Mesodermal cell (in vitro differentiated cells): ENCODE measurements at regions not wholly inside any gene's neighbourhood (a gene's known extent, or its start where the extent isn't known, plus 50 kb on each side); places are given as distances from the start of the nearest gene placed in this dataset.

Experiments used
- H3K27ac ChIP-seq: 2 replicates; pipeline ENCODE4 v1.7.0; 2013; ENCODE audit warnings: mild to moderate bottlenecking, low read depth, low read length, moderate library complexity; ENCODE audit not compliant: severe bottlenecking
- H3K36me3 ChIP-seq: 2 replicates; pipeline ENCODE4 v1.7.1; 2013; ENCODE audit warnings: mild to moderate bottlenecking, low read length, moderate library complexity; ENCODE audit not compliant: control insufficient read depth, insufficient read depth
- H3K4me1 ChIP-seq: one replicate; pipeline ENCODE4 v1.7.1; 2013; ENCODE audit warnings: mild to moderate bottlenecking, low read length; ENCODE audit not compliant: insufficient read depth, control insufficient read depth, poor library complexity, severe bottlenecking
- H3K4me3 ChIP-seq: 2 replicates; pipeline ENCODE4 v1.7.0; 2013; ENCODE audit warnings: low read length, control low read depth, mild to moderate bottlenecking; ENCODE audit not compliant: insufficient read depth, poor library complexity, severe bottlenecking; ENCODE audit errors: extremely low read depth
- H3K9me3 ChIP-seq: 2 replicates; pipeline ENCODE4 v1.7.1; 2013; ENCODE audit warnings: mild to moderate bottlenecking, low read length, moderate library complexity; ENCODE audit not compliant: control insufficient read depth
- WGBS, 2 experiments: methylation state at CpG; one replicate each; pipeline ENCODE4 v1.1.5; 2013; ENCODE audit warnings: missing lambda C conversion rate in 2 of 2; ENCODE audit not compliant: insufficient coverage in 2 of 2; 5-methylcytosine and 5-hydroxymethylcytosine counted together

DNA sequence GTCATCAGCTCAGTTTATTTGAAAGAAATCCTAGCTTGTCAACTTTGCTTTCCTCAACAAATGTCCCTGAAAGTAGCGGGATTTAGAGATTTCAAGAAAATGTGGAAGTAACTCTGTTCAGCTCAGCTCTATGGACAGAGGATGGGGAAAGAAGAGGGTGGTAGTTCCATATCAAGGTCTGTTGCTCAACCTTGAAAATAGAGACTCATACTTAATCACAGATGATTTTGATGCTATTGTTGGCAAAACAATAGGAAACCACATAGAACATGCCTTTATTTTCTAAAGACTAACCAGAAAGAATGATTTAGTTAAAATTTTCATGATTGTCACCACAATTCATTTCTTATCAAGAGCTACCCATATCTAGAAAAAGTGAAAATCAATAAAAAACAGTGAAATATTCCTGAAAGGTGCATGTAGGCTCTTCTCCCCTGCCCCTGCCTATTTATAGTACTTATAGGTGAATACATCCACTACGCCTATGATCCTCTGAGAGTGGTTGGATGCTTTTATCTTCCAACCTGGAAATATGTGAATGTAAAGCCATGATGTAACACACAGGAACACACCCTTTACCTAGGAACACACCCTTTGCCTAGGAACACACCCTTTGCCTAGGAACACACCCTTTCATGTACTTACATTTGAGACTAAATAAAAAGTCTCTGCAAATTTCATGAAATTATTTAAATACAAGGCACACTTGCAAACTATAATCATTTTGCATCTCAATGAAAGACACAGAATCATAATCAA is 65.8 kb downstream of the ETAA1 start:
- Histone ChIP-seq H3K27ac (no peak overlapping the region), H3K9me3 (no peaks in the 10 kb centered on the region), H3K4me1 (no peaks in the 10 kb centered on the region), H3K36me3 (no peaks in the 10 kb centered on the region), H3K4me3 (no peak overlapping the region)
- 100% methylated on average over 1 of the region's 2 CpGs; no CpG with 5 or more reads in 1 of the 2 experiments for WGBS, 2 experiments

DNA sequence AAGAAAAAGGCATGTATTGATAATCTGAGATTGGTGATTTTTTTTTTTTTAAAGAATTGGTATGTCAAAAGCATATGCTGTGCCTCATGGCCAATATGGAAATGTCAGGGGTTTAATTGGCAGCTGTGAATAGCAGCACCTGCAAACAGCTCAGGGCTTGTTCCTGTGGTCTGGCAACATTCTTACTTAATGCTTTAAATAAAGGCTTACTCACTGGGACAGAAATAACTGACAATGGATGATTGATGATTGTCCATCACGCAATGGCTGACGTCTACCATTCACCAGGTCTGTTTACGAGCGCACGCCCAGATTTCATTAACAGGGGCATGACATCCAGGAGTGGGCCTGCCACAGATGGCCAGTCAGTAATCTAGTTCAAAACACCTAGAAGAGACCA is 66.7 kb downstream of the ETAA1 start:
- Histone ChIP-seq H3K27ac (no peak overlapping the region), H3K4me1 (no peaks in the 10 kb centered on the region), H3K36me3 (no peaks in the 10 kb centered on the region), H3K4me3 (no peak overlapping the region), H3K9me3 (no peaks in the 10 kb centered on the region)
- 84 to 100% methylated on average over 1 to 5 of the region's 5 CpGs for WGBS, 2 experiments

DNA sequence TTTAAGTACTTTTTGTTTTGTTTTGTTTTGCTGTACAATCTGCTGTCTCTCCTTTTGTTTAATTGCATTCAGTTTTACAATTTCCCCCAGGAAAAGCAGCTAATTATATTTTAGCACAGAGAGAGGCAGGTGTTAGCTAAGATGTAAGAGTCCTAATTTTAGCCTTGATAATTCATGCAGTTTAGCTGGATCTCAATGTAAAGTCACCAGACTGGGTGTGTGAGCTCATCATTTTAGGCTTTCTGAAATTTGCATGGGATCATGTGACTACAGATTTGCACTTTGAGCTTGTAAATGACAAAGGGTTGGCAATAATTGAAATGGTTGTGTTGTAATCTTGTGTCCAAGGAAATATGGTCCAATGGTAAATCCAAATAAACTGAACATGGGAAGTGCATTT is 68.5 kb downstream of the ETAA1 start:
- H3K36me3 ChIP-seq = no peaks in the 10 kb centered on the region
- no peaks in the 10 kb centered on the region for H3K9me3 ChIP-seq
- no peak overlapping the region for H3K27ac ChIP-seq
- H3K4me3 ChIP-seq = no peak overlapping the region
- H3K4me1 ChIP-seq = no peaks in the 10 kb centered on the region

DNA sequence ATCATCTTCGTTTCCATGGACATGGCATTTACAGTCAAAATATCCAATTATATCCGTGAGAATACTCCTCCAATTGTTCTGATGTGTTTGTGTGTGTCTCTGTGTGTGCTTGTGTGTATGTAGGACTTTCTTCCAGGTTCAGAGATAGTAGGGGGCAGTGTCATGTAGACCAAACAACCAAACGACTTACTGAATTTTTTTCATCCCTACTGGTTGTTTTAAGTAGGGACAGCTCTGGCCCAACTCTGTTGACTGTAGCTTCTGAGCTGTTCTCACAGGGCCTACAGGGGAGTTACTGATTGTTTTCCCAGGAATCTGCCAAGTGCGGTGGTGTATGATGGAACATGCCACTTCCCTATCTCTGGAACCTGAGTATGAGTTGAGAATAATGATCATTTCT is 69.6 kb downstream of the ETAA1 start:
- Histone ChIP-seq H3K4me1 (no peaks in the 10 kb centered on the region), H3K36me3 (no peaks in the 10 kb centered on the region), H3K4me3 (no peak overlapping the region), H3K27ac (no peak overlapping the region), H3K9me3 (no peaks in the 10 kb centered on the region)
- WGBS, 2 experiments = no CpG with 5 or more reads among the region's 4 CpGs

DNA sequence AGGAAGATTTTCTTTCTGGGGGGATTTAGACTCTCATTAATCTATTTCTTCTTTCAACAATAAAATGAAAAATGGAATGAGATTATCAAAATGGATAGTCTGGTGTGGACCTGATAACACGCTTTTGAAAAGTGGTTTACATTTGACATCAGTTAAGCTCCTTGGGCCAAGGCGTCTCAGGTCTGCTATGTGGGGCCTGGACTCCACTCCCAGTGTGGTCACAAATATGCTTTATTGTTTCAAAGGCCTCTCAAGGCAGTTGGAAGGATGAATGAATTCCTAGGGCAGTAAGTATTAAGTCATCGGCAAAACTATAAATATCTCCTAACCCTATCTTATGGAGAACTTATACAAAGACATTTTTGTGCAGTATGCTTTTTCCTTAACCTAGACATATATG is 74.5 kb downstream of the ETAA1 start:
- no peak overlapping the region for H3K4me3 ChIP-seq
- WGBS, 2 experiments = 88 to 100% methylated on average over 2 of the region's 3 CpGs
- H3K27ac ChIP-seq = no peak overlapping the region
- H3K9me3 ChIP-seq = no peaks in the 10 kb centered on the region
- no peaks in the 10 kb centered on the region for H3K4me1 ChIP-seq
- no peaks in the 10 kb centered on the region for H3K36me3 ChIP-seq

DNA sequence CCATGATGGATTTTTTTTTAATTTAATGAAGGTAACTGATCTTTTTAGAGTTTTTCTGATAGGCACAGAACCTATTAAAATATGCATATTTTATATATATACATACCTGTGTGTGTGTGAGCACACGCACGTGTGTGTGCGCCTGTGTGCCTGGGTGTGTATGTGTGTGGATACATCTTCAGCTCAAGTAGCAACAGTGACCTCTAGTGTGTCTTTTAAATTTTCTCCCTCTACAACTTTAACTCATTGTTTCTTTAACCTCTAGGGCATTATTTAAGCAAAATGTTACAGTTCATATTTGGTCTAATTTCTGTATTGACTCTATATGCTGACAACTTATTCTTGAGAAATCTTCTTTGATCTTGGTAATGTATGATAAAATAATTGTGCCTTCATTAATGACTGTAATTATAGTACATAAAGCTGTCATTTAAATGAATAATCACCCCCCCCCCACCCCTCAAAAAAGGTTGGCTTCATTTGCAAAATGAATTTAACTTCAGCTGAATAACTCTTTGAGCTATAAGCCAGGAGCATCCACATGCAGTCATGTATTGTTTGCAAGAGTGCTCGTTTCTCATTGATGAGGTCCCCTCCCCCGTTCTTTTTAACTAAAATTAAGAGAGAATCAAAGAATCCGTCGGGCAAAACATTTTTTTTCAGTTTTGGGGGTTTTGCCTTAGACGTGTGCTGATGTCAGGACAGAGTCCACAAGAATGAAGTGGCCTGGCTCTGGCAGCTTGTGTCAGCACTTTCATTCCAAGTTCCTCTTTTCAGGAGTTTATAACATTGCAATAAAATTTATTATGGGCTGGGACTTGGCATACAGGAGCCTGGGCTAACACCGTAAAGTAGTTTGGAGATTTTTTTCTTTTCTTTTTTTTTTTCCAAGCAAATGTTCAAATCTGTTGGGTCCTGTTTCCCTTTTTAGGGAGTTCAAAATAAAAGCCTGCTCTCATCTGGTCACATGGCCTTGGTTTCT is 80.0 kb downstream of the ETAA1 start:
- 80% methylated on average over 2 of the region's 9 CpGs; no CpG with 5 or more reads in 1 of the 2 experiments for WGBS, 2 experiments
- Histone ChIP-seq H3K36me3 (no peaks in the 10 kb centered on the region), H3K9me3 (no peaks in the 10 kb centered on the region), H3K4me3 (no peak overlapping the region), H3K27ac (no peak overlapping the region), H3K4me1 (no peaks in the 10 kb centered on the region)

DNA sequence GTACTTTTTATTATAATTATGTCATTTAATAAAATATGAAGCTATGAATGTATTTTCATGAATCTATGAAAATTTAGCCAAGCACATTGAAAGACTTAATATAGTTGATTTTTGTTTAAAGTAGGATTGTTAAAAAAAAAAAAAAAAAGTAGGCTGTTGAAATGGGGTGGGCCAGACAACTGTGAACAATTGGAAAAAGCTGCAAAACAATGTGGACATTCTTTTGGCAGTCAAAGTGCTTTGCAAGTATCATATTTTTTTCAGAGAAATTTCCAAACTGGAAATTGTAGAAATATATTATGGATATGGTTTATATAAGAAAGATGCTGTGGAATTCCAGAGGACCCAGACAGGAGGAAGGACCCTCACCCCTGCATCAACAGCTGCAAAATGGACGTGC is 82.1 kb downstream of the ETAA1 start:
- no CpG with 5 or more reads among the region's 1 CpG for WGBS, 2 experiments
- H3K9me3 ChIP-seq = no peaks in the 10 kb centered on the region
- H3K4me1 ChIP-seq = no peaks in the 10 kb centered on the region
- no peak overlapping the region for H3K4me3 ChIP-seq
- no peaks in the 10 kb centered on the region for H3K36me3 ChIP-seq
- no peak overlapping the region for H3K27ac ChIP-seq

DNA sequence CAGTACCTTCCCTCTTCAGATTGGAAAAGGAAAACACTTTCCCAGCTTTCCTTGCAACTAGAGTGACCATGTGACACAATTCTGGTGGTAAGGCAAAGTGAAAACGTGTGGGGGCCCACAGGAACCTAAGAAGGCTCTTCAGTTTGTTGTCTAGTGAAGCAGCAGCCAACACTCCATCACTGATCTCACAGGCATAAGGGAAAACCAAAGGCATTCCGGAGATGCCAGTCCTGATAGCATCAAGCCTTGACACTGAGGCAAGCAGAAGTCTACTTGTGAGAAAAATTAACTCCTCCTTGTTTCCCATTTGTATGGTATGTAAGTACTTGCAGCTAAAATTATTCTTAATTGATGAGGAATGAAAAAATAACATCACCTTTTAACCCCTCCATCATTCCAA is 88.3 kb downstream of the ETAA1 start:
- Histone ChIP-seq H3K36me3 (no peaks in the 10 kb centered on the region), H3K4me3 (no peak overlapping the region), H3K4me1 (peaks cover 7% of the 10 kb centered on the region), H3K27ac (no peak overlapping the region), H3K9me3 (no peaks in the 10 kb centered on the region)
- WGBS, 2 experiments = 50% methylated on average over 1 of the region's 2 CpGs; no CpG with 5 or more reads in 1 of the 2 experiments

DNA sequence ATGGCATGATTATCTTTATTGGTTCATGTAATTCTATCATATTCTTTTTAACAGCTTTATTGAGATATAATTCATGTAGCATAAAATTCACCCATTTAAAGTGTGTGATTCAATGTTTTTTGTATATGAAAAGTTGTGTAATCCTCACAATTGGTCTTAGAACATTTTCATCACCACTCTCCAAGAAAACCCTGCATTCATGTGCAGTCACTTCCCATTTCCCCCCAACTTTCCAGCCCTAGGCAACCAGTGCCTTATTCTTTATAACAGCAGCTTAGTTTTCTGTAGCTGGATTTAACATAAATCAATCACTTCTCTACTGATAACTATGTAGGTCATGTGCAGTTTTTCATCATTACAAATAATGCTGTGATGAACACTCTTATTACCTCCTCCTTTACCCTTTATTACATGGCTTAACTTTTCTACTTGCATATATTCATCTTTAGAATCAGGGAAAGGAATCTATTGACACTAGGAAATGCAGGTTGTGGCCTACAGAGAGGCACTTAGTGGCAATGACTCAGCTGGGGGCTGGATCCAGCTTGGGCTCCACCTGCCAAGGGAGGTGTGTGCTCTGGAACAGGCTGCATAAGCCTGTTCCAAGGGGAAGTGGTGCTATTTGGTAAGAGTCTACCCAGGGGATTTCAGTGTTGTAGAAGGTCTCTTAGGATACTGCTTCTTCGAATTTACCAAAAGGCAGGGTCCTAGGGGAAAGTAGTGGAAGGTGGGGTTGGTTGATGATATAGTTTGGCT is 89.1 kb downstream of the ETAA1 start:
- no peaks in the 10 kb centered on the region for H3K9me3 ChIP-seq
- H3K4me1 ChIP-seq = peaks cover 7% of the 10 kb centered on the region
- H3K36me3 ChIP-seq = no peaks in the 10 kb centered on the region
- H3K27ac ChIP-seq = no peak overlapping the region
- H3K4me3 ChIP-seq = no peak overlapping the region
- WGBS, 2 experiments = 67 to 80% methylated on average over 1 of the region's 1 CpG

DNA sequence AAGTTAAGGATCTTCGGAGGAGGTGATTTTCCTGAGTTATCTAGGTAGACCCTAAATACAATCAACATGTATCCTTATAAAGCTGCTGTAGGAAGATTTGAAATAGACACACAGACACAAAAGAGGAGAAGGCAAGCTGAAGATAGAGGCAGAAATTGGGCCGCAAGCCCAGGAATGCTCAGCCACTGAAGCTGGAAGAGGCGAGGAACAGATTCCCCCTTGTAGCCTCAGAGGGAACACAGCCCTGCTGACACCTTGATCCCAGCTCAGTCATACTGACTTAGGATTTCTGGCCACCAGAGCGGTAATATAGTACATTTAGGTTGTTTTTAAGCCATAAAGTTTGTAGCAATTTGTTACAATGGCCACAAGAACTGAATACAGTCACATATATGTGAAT is 90.9 kb downstream of the ETAA1 start:
- peaks cover 7% of the 10 kb centered on the region for H3K4me1 ChIP-seq
- H3K27ac ChIP-seq = no peak overlapping the region
- no peak overlapping the region for H3K4me3 ChIP-seq
- H3K36me3 ChIP-seq = no peaks in the 10 kb centered on the region
- WGBS, 2 experiments = 100% methylated on average over 1 of the region's 4 CpGs
- no peaks in the 10 kb centered on the region for H3K9me3 ChIP-seq
